Colonic mucosa (tissue), 4 donors: ENCODE measurements at regions not wholly inside any gene's neighbourhood (a gene's known extent, or its start where the extent isn't known, plus 50 kb on each side); places are given as distances from the start of the nearest gene placed in this dataset.

Experiments used
- DNase-seq: peaks from one replicate; pipeline ENCODE4 v3.0.0-alpha.2; 2020
- H3K27ac ChIP-seq: fragments of 200-600 bp; one replicate; pipeline ENCODE4 v1.8.0; 2021
- H3K27me3 ChIP-seq: fragments of 200-600 bp; one replicate; pipeline ENCODE4 v1.8.0; 2021
- H3K36me3 ChIP-seq: fragments of 200-600 bp; one replicate; pipeline ENCODE4 v1.8.0; 2021
- H3K4me1 ChIP-seq: fragments of 200-600 bp; one replicate; pipeline ENCODE4 v1.8.0; 2021; ENCODE audit warnings: mild to moderate bottlenecking
- H3K4me3 ChIP-seq: fragments of 200-600 bp; one replicate; pipeline ENCODE4 v1.8.0; 2021
- H3K9ac ChIP-seq, 2 donors: one replicate each; pipeline ENCODE4 v1.7.0; 2013; ENCODE audit warnings: control low read depth in 2 of 2, low read depth in 2 of 2, low read length in 2 of 2
- H3K9me3 ChIP-seq: fragments of 200-600 bp; one replicate; pipeline ENCODE4 v1.8.0; 2021
- CTCF ChIP-seq: fragments of 200-600 bp; IDR thresholded peaks from one replicate; pipeline ENCODE4 v1.8.0; 2022; ENCODE audit warnings: antibody characterized with exemption, mild to moderate bottlenecking
- intact Hi-C: fragments of 100-400 bp; cut with DNase I; formaldehyde crosslinking; loops from one replicate; pipeline ENCODE4 v1.14.1; 2022
- donor health status: healthy.
- donor health status: DM: no; HTN: no; CAD: no.
- donor health status: DM: no; HTN: no; CAD: no.

- Histone ChIP-seq H3K36me3 (no peaks in the 10 kb centered on the region), H3K27ac (no peak overlapping the region), H3K9me3 (no peaks in the 10 kb centered on the region), H3K4me3 (no peak overlapping the region), H3K9ac (no peak overlapping the region), H3K4me1 (no peaks in the 10 kb centered on the region), H3K27me3 (no peaks in the 10 kb centered on the region)
- TF ChIP-seq CTCF: no peak
- intact Hi-C loops: no loop called here
- no peak for DNase-seq
These were observed 1153.3 kb upstream of the EYS start for GRCh38 chr6:66860328-66860727.

DNA sequence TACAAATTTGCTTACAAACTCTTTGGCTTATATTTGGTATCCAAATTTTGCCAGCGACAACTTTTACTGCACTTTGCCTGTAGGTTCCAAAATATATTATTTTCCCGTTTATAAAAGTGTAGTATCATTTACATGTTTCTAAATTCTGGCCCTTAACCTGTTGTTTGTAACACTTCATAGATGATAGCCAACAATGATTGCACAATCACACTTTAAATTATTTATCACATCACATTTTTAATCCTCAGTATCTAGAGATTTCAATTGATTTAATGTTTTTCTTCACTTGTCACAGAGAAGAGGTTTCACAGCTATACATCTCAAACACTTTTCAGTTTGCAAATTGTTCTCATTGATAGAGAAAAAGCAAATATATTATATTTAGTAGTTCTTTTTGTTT is 1151.2 kb upstream of the EYS start:
- intact Hi-C loops: no loop called here
- Histone ChIP-seq H3K9me3 (no peaks in the 10 kb centered on the region), H3K27ac (no peak overlapping the region), H3K4me1 (no peaks in the 10 kb centered on the region), H3K36me3 (no peaks in the 10 kb centered on the region), H3K4me3 (no peak overlapping the region), H3K9ac (no peak overlapping the region), H3K27me3 (no peaks in the 10 kb centered on the region)
- DNase-seq: no peak
- TF ChIP-seq CTCF: no peak

DNA sequence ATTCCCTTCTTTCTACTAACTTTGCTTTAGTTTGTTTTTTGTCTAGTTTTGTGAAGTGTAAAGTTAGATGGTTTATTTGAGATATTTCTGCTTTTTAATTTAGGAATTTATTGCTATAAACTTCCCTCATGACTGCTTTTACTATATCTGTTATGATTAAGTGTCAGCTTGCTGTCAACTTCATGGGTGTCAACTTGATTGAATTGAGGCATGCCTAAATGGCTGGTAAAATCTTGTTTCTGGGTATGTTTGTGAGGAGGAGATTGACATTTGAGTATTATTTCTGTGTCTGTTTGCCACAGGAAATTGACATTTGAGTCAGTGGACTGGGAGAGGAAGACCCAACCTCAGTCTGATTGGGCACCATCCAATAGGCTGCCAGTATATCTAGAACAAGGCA is 1147.0 kb upstream of the EYS start:
- DNase-seq: no peak
- no peaks in the 10 kb centered on the region for H3K27me3 ChIP-seq
- H3K9ac ChIP-seq: no peak overlapping the region
- no peaks in the 10 kb centered on the region for H3K9me3 ChIP-seq
- H3K4me1 ChIP-seq: no peaks in the 10 kb centered on the region
- intact Hi-C loops: no loop called here
- H3K36me3 ChIP-seq: no peaks in the 10 kb centered on the region
- no peak overlapping the region for H3K27ac ChIP-seq
- TF ChIP-seq CTCF: no peak
- H3K4me3 ChIP-seq: no peak overlapping the region

DNA sequence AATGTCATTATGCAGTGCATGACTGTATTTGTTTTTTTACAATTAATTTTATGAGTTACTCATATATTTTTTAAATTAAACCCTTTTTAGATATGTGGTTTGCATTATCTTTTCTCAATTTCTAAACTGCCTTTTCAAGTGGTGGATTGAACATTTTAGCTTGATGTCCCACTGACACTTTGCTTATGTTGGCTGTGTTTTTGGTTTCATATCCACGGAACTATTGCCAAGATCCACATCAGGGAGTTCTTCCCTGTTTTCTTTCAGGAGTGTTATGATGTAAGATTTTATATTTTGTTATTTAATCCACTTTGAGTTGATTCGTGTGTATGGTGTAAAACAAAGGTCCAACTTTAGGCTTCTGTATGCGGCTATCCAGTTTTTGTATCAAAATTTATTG is 1144.9 kb upstream of the EYS start:
- no peak for TF ChIP-seq CTCF
- Histone ChIP-seq H3K27me3 (no peaks in the 10 kb centered on the region), H3K9ac (no peak overlapping the region), H3K36me3 (no peaks in the 10 kb centered on the region), H3K4me1 (no peaks in the 10 kb centered on the region), H3K27ac (no peak overlapping the region), H3K4me3 (no peak overlapping the region), H3K9me3 (no peaks in the 10 kb centered on the region)
- intact Hi-C loops: no loop called here
- DNase-seq: no peak

DNA sequence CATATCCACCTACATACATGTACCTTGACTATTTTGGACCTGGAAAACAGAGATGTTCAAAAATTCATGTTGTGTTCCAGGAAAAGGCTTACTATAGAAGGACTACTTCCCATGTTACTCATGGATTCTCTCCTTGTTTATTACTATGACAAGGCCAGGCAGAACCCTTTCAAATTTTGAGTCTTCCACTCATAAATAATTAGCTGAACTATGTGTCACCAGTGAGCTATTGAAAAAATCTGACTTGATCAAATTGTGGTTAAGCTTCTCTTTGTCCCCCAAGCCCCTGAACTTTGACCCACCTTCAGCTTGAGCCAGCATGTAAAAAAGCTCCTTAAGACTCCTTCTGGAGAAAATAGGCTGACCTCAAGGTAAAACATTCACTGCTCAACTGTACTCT is 1142.8 kb upstream of the EYS start:
- Histone ChIP-seq H3K27me3 (no peaks in the 10 kb centered on the region), H3K27ac (no peak overlapping the region), H3K9ac (no peak overlapping the region), H3K36me3 (no peaks in the 10 kb centered on the region), H3K4me3 (no peak overlapping the region), H3K9me3 (no peaks in the 10 kb centered on the region), H3K4me1 (no peaks in the 10 kb centered on the region)
- no peak for TF ChIP-seq CTCF
- DNase-seq: no peak
- intact Hi-C loops: no loop called here
